Calu3 (cell line): ENCODE measurements at regions not wholly inside any gene's neighbourhood (a gene's known extent, or its start where the extent isn't known, plus 50 kb on each side); places are given as distances from the start of the nearest gene placed in this dataset.

Experiments used
- BruUV-seq: library from RNA; stranded (reverse); fragments of 400-500 nt; replicated peaks from 2 replicates; lab custom pipeline; 2021; lab: Mats Ljungman, UMichigan
- CTCF ChIA-PET: fragments of 300-600 bp; sonication (Branson Sonifier 250); formaldehyde crosslinking; loops from one replicate; lab custom pipeline; 2022; ENCODE audit warnings: antibody characterized with exemption; lab: Charles Lee
- DNase-seq: peaks from one replicate; pipeline ENCODE4 v3.0.0; 2022
- H3K27ac Mint-ChIP-seq: one replicate; pipeline ENCODE4 v1.8.0; 2022; ENCODE audit warnings: mixed read lengths; ENCODE audit not compliant: unreplicated experiment
- H3K27me3 Mint-ChIP-seq: one replicate; pipeline ENCODE4 v1.8.0; 2022; ENCODE audit warnings: mixed read lengths; ENCODE audit not compliant: unreplicated experiment
- H3K36me3 Mint-ChIP-seq: one replicate; pipeline ENCODE4 v1.8.0; 2022; ENCODE audit warnings: mild to moderate bottlenecking, moderate library complexity, mixed read lengths; ENCODE audit not compliant: insufficient read depth, unreplicated experiment
- H3K4me1 Mint-ChIP-seq: one replicate; pipeline ENCODE4 v1.8.0; 2022; ENCODE audit warnings: mild to moderate bottlenecking, low read depth, mixed read lengths; ENCODE audit not compliant: unreplicated experiment
- H3K4me3 Mint-ChIP-seq: one replicate; pipeline ENCODE4 v1.8.0; 2022; ENCODE audit warnings: mild to moderate bottlenecking, low read depth, moderate library complexity, mixed read lengths; ENCODE audit not compliant: unreplicated experiment
- H3K9me3 Mint-ChIP-seq: one replicate; pipeline ENCODE4 v1.8.0; 2022; ENCODE audit warnings: low read depth, mixed read lengths; ENCODE audit not compliant: unreplicated experiment
- CTCF ChIP-seq: fragments of 200-600 bp; IDR thresholded peaks from one replicate; pipeline ENCODE4 v1.8.0; 2022; ENCODE audit warnings: antibody characterized with exemption; ENCODE audit not compliant: unreplicated experiment
- intact Hi-C: fragments of 100-400 bp; cut with micrococcal nuclease; formaldehyde crosslinking; loops from one replicate; pipeline ENCODE4 v1.10.0; 2022; ENCODE audit not compliant: unreplicated experiment

GRCh38 chr6:140095532-140095931 is 721.1 kb upstream of the CITED2 start:
- Mint-ChIP-seq H3K27ac (no peak overlapping the region), H3K4me3 (no peak overlapping the region), H3K36me3 (no peaks in the 10 kb centered on the region), H3K4me1 (no peaks in the 10 kb centered on the region), H3K27me3 (no peaks in the 10 kb centered on the region), H3K9me3 (no peaks in the 10 kb centered on the region)
- CTCF ChIA-PET, result no interaction called here
- BruUV-seq, result no TSS peak
- intact Hi-C loops, result no loop called here
- no peak for TF ChIP-seq CTCF
- DNase-seq, result no peak

GRCh38 chr6:140091895-140092294 is 717.4 kb upstream of the CITED2 start:
- DNase-seq, result no peak
- no TSS peak for BruUV-seq
- Mint-ChIP-seq H3K4me3 (no peak overlapping the region), H3K27me3 (no peaks in the 10 kb centered on the region), H3K27ac (no peak overlapping the region), H3K36me3 (no peaks in the 10 kb centered on the region), H3K9me3 (no peaks in the 10 kb centered on the region), H3K4me1 (no peaks in the 10 kb centered on the region)
- intact Hi-C loops, result no loop called here
- CTCF ChIA-PET, result no interaction called here
- TF ChIP-seq CTCF, result no peak

- H3K4me3 Mint-ChIP-seq, result no peak overlapping the region
- intact Hi-C loops, result no loop called here
- H3K27me3 Mint-ChIP-seq, result no peaks in the 10 kb centered on the region
- DNase-seq, result no peak
- H3K36me3 Mint-ChIP-seq, result no peaks in the 10 kb centered on the region
- CTCF ChIA-PET, result interaction anchor here (0.7 kb wide), 1 partner anchor 82 kb away, joined by 3 read pairs; no protein-coding TSS in a partner anchor
- H3K4me1 Mint-ChIP-seq, result no peaks in the 10 kb centered on the region
- H3K9me3 Mint-ChIP-seq, result no peaks in the 10 kb centered on the region
- BruUV-seq, result no TSS peak
- TF ChIP-seq CTCF, result no peak
- no peak overlapping the region for H3K27ac Mint-ChIP-seq
These were observed 716.4 kb upstream of the CITED2 start for GRCh38 chr6:140090871-140091270.

- no peak overlapping the region for H3K4me3 Mint-ChIP-seq
- TF ChIP-seq CTCF, result no peak
- no peak overlapping the region for H3K27ac Mint-ChIP-seq
- no peaks in the 10 kb centered on the region for H3K36me3 Mint-ChIP-seq
- no peaks in the 10 kb centered on the region for H3K27me3 Mint-ChIP-seq
- H3K4me1 Mint-ChIP-seq, result peaks cover 12% of the 10 kb centered on the region
- DNase-seq, result peak; percentile 8
- CTCF ChIA-PET, result no interaction called here
- no peaks in the 10 kb centered on the region for H3K9me3 Mint-ChIP-seq
- intact Hi-C loops, result no loop called here
- BruUV-seq, result no TSS peak
These were observed 708.9 kb upstream of the CITED2 start for GRCh38 chr6:140083375-140083774.
